Natural killer cell treated with Interleukin-12 subunit alpha and Interleukin-12 subunit beta and Interleukin-15 and Interleukin-18, amount 100 ng/mL, for 72 hours (primary cell): ENCODE measurements at regions not wholly inside any gene's neighbourhood (a gene's known extent, or its start where the extent isn't known, plus 50 kb on each side); places are given as distances from the start of the nearest gene placed in this dataset.
"Not testable (repeated sequence)": the region's sequence is repeated elsewhere in the genome, so short reads cannot be mapped to it uniquely, and the experiment has no call there.

Source experiments
- ATAC-seq, 2 donors: fragments of 150-1000 bp; cut with Tn5 transposase in 1 of 2; sonication (Bioruptor Pico), chemical (Tn5 transposase) in 1 of 2; 2 replicates each; pipeline ENCODE4 v1.10.0; 2021
- DNase-seq: peaks from one replicate; pipeline ENCODE4 v3.0.0; 2022; ENCODE audit warnings: low spot score
- H3K27ac Mint-ChIP-seq, 2 donors: 1 replicate in 1 of 2; 2 replicates in 1 of 2; pipeline ENCODE4 v1.8.0; 2022; ENCODE audit warnings: mixed read lengths in 2 of 2, mild to moderate bottlenecking in 1 of 2, moderate library complexity in 1 of 2
- H3K27me3 Mint-ChIP-seq, 2 donors: 1 replicate in 1 of 2; 2 replicates in 1 of 2; pipeline ENCODE4 v1.8.0; 2022; ENCODE audit warnings: mixed read lengths in 2 of 2
- H3K36me3 Mint-ChIP-seq: one replicate; pipeline ENCODE4 v1.8.0; 2022; ENCODE audit warnings: mixed read lengths
- H3K4me1 Mint-ChIP-seq, 2 donors: 1 replicate in 1 of 2; 2 replicates in 1 of 2; pipeline ENCODE4 v1.8.0; 2022; ENCODE audit warnings: low read depth in 2 of 2, mixed read lengths in 2 of 2, mild to moderate bottlenecking in 1 of 2
- H3K4me3 Mint-ChIP-seq: one replicate; pipeline ENCODE4 v1.8.0; 2022; ENCODE audit warnings: mixed read lengths
- H3K9me3 Mint-ChIP-seq: 2 replicates; pipeline ENCODE4 v1.8.0; 2022; ENCODE audit warnings: mixed read lengths

- not testable (repeated sequence) for H3K4me1 Mint-ChIP-seq, H3K4me3 Mint-ChIP-seq, DNase-seq, H3K27me3 Mint-ChIP-seq, ATAC-seq, H3K27ac Mint-ChIP-seq
- Mint-ChIP-seq H3K36me3 (peaks cover 19% of the 10 kb centered on the region), H3K9me3 (peaks cover 27% of the 10 kb centered on the region)
Observed at GRCh38 chr16:60078819-60079218, 1344.7 kb upstream of the GOT2 start.

GRCh38 chr16:60077861-60078260 is 1343.7 kb upstream of the GOT2 start:
- H3K27me3 Mint-ChIP-seq, result no peaks in the 10 kb centered on the region
- DNase-seq (no peak), ATAC-seq (no peak)
- peaks cover 18% of the 10 kb centered on the region for H3K36me3 Mint-ChIP-seq
- H3K4me1 Mint-ChIP-seq, result no peaks in the 10 kb centered on the region
- no peak overlapping the region for H3K27ac Mint-ChIP-seq
- no peak overlapping the region for H3K4me3 Mint-ChIP-seq
- peaks cover 27% of the 10 kb centered on the region for H3K9me3 Mint-ChIP-seq

GRCh38 chr16:60074378-60074777 is 1340.3 kb upstream of the GOT2 start:
- Mint-ChIP-seq H3K9me3 (peaks cover 4% of the 10 kb centered on the region), H3K27ac (no peak overlapping the region), H3K27me3 (no peaks in the 10 kb centered on the region)

GRCh38 chr16:60073376-60073775 is 1339.3 kb upstream of the GOT2 start:
- H3K9me3 Mint-ChIP-seq, result peaks cover 11% of the 10 kb centered on the region
- no peak overlapping the region for H3K4me3 Mint-ChIP-seq
- no peaks in the 10 kb centered on the region for H3K27me3 Mint-ChIP-seq
- no peaks in the 10 kb centered on the region for H3K4me1 Mint-ChIP-seq
- ATAC-seq (no peak), DNase-seq (no peak)
- no peak overlapping the region for H3K27ac Mint-ChIP-seq
- H3K36me3 Mint-ChIP-seq, result peaks cover 15% of the 10 kb centered on the region

More at GRCh38 chr16:60074378-60074777, 1340.3 kb upstream of the GOT2 start:
- no peak overlapping the region for H3K4me3 Mint-ChIP-seq
- DNase-seq, result no peak
- peaks cover 7% of the 10 kb centered on the region for H3K36me3 Mint-ChIP-seq
- ATAC-seq, result no peak
- no peaks in the 10 kb centered on the region for H3K4me1 Mint-ChIP-seq

GRCh38 chr16:60064026-60064425 is 1329.9 kb upstream of the GOT2 start:
- H3K27ac Mint-ChIP-seq, result no peak overlapping the region
- H3K36me3 Mint-ChIP-seq, result peaks cover 4% of the 10 kb centered on the region
- H3K27me3 Mint-ChIP-seq, result no peaks in the 10 kb centered on the region
- peaks cover 22% of the 10 kb centered on the region for H3K9me3 Mint-ChIP-seq
- no peak for ATAC-seq
- no peaks in the 10 kb centered on the region for H3K4me1 Mint-ChIP-seq
- no peak for DNase-seq
- no peak overlapping the region for H3K4me3 Mint-ChIP-seq

- Mint-ChIP-seq H3K9me3 (peaks cover 30% of the 10 kb centered on the region), H3K4me3 (no peak overlapping the region), H3K27ac (no peak overlapping the region), H3K27me3 (no peaks in the 10 kb centered on the region), H3K4me1 (no peaks in the 10 kb centered on the region), H3K36me3 (no peaks in the 10 kb centered on the region)
- DNase-seq, result no peak
- ATAC-seq, result no peak
Observed at GRCh38 chr16:60061396-60061795, 1327.3 kb upstream of the GOT2 start.

GRCh38 chr16:60060731-60061130 is 1326.6 kb upstream of the GOT2 start:
- H3K36me3 Mint-ChIP-seq, result no peaks in the 10 kb centered on the region
- no peaks in the 10 kb centered on the region for H3K4me1 Mint-ChIP-seq
- H3K9me3 Mint-ChIP-seq, result peaks cover 29% of the 10 kb centered on the region
- ATAC-seq (no peak), DNase-seq (no peak)
- no peak overlapping the region for H3K4me3 Mint-ChIP-seq
- no peaks in the 10 kb centered on the region for H3K27me3 Mint-ChIP-seq
- no peak overlapping the region for H3K27ac Mint-ChIP-seq

- no peaks in the 10 kb centered on the region for H3K36me3 Mint-ChIP-seq
- ATAC-seq, result no peak
- no peak overlapping the region for H3K4me3 Mint-ChIP-seq
- H3K4me1 Mint-ChIP-seq, result no peaks in the 10 kb centered on the region
- no peak overlapping the region for H3K27ac Mint-ChIP-seq
- no peak for DNase-seq
- H3K9me3 Mint-ChIP-seq, result peaks cover 25% of the 10 kb centered on the region
- no peaks in the 10 kb centered on the region for H3K27me3 Mint-ChIP-seq
Observed at GRCh38 chr16:60059141-60059540, 1325.0 kb upstream of the GOT2 start.

GRCh38 chr16:60041671-60042070 is 1307.6 kb upstream of the GOT2 start:
- Mint-ChIP-seq H3K36me3 (no peaks in the 10 kb centered on the region), H3K27ac (no peak overlapping the region), H3K27me3 (no peaks in the 10 kb centered on the region), H3K4me3 (no peak overlapping the region), H3K4me1 (no peaks in the 10 kb centered on the region), H3K9me3 (peaks cover 12% of the 10 kb centered on the region)
- no peak for DNase-seq
- no peak for ATAC-seq

GRCh38 chr16:60031740-60032139 is 1297.6 kb upstream of the GOT2 start:
- no peaks in the 10 kb centered on the region for H3K36me3 Mint-ChIP-seq
- DNase-seq, result no peak
- H3K4me1 Mint-ChIP-seq, result no peaks in the 10 kb centered on the region
- H3K27me3 Mint-ChIP-seq, result no peaks in the 10 kb centered on the region
- no peak overlapping the region for H3K4me3 Mint-ChIP-seq
- ATAC-seq, result no peak
- no peak overlapping the region for H3K27ac Mint-ChIP-seq
- peaks cover 11% of the 10 kb centered on the region for H3K9me3 Mint-ChIP-seq

GRCh38 chr16:60027351-60027750 is 1293.2 kb upstream of the GOT2 start:
- Mint-ChIP-seq H3K27me3 (no peaks in the 10 kb centered on the region), H3K36me3 (peaks cover 6% of the 10 kb centered on the region), H3K27ac (no peak overlapping the region), H3K4me1 (no peaks in the 10 kb centered on the region), H3K4me3 (no peak overlapping the region), H3K9me3 (peaks cover 5% of the 10 kb centered on the region)
- DNase-seq, result no peak
- no peak for ATAC-seq

GRCh38 chr16:60013076-60013475 is 1279.0 kb upstream of the GOT2 start:
- Mint-ChIP-seq H3K36me3 (peaks cover 9% of the 10 kb centered on the region), H3K4me1 (no peaks in the 10 kb centered on the region), H3K9me3 (peaks cover 15% of the 10 kb centered on the region), H3K27ac (no peak overlapping the region), H3K27me3 (no peaks in the 10 kb centered on the region), H3K4me3 (no peak overlapping the region)
- DNase-seq (no peak), ATAC-seq (no peak)

- Mint-ChIP-seq H3K36me3 (no peaks in the 10 kb centered on the region), H3K9me3 (peaks cover 11% of the 10 kb centered on the region), H3K27ac (no peak overlapping the region), H3K4me1 (no peaks in the 10 kb centered on the region), H3K27me3 (no peaks in the 10 kb centered on the region), H3K4me3 (no peak overlapping the region)
- ATAC-seq (no peak), DNase-seq (no peak)
Observed at GRCh38 chr16:60001523-60001922, 1267.4 kb upstream of the GOT2 start.

GRCh38 chr16:59997706-59998105 is 1263.6 kb upstream of the GOT2 start:
- H3K4me1 Mint-ChIP-seq, result no peaks in the 10 kb centered on the region
- peaks cover 11% of the 10 kb centered on the region for H3K9me3 Mint-ChIP-seq
- H3K27ac Mint-ChIP-seq, result no peak overlapping the region
- H3K4me3 Mint-ChIP-seq, result no peak overlapping the region
- peaks cover 6% of the 10 kb centered on the region for H3K36me3 Mint-ChIP-seq
- no peaks in the 10 kb centered on the region for H3K27me3 Mint-ChIP-seq
- ATAC-seq, result no peak
- no peak for DNase-seq

- H3K9me3 Mint-ChIP-seq, result peaks cover 20% of the 10 kb centered on the region
- no peak for ATAC-seq
- no peak for DNase-seq
- no peaks in the 10 kb centered on the region for H3K4me1 Mint-ChIP-seq
- no peak overlapping the region for H3K4me3 Mint-ChIP-seq
- H3K36me3 Mint-ChIP-seq, result peaks cover 20% of the 10 kb centered on the region
- no peaks in the 10 kb centered on the region for H3K27me3 Mint-ChIP-seq
- no peak overlapping the region for H3K27ac Mint-ChIP-seq
Observed at GRCh38 chr16:59993101-59993500, 1259.0 kb upstream of the GOT2 start.
